Loucy (cell line): ENCODE measurements at regions not wholly inside any gene's neighbourhood (a gene's known extent, or its start where the extent isn't known, plus 50 kb on each side); places are given as distances from the start of the nearest gene placed in this dataset.

ENCODE experiments used
- EZH2phosphoT487 ChIP-seq: fragments of 200-600 bp; IDR thresholded peaks from 2 replicates; pipeline ENCODE4 v1.6.1; 2018; ENCODE audit warnings: antibody characterized with exemption, mild to moderate bottlenecking, moderate library complexity, borderline replicate concordance
- TF ChIP-seq, protein P1 (sequence below): fragments of 200-600 bp; sonication (generic); conservative IDR thresholded peaks from 2 replicates; pipeline ENCODE4 v1.5.1; 2014; ENCODE audit warnings: mild to moderate bottlenecking, antibody characterized with exemption, low read length

DNA sequence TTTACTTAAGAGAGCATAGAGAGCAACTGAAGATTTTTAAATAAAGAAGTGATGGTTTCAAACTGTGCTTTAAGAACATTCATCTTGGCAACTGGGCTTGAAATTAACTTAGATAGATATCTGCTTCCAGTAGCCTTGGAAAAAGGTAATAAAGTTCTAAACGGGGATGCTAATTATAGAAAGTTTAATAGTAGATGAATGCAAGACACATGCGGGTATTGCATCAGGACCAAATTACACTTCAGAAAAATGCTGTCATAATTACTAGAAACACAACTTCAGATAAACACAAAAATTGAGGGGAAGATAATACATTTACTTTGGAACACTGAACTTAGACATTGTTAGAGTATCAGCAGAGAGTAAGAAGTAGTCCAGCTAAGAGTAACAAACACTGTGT lies 227.7 kb upstream of the SNX2 start:
- TF ChIP-seq, protein P1, sequence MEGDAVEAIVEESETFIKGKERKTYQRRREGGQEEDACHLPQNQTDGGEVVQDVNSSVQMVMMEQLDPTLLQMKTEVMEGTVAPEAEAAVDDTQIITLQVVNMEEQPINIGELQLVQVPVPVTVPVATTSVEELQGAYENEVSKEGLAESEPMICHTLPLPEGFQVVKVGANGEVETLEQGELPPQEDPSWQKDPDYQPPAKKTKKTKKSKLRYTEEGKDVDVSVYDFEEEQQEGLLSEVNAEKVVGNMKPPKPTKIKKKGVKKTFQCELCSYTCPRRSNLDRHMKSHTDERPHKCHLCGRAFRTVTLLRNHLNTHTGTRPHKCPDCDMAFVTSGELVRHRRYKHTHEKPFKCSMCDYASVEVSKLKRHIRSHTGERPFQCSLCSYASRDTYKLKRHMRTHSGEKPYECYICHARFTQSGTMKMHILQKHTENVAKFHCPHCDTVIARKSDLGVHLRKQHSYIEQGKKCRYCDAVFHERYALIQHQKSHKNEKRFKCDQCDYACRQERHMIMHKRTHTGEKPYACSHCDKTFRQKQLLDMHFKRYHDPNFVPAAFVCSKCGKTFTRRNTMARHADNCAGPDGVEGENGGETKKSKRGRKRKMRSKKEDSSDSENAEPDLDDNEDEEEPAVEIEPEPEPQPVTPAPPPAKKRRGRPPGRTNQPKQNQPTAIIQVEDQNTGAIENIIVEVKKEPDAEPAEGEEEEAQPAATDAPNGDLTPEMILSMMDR = no peak
- TF ChIP-seq EZH2phosphoT487 = no peak
